ENCODE measurements at regions not wholly inside any gene's neighbourhood (a gene's known extent, or its start where the extent isn't known, plus 50 kb on each side); places are given as distances from the start of the nearest gene placed in this dataset.

GRCh38 chr1:73096841-73097240, 814.5 kb upstream of the NEGR1 start:
- TF ChIP-seq CTCF (conservative IDR thresholded peaks at IDR 0.05) (no peak), EZH2 (IDR thresholded peaks at IDR 0.05; ENCODE audit: low read depth) (no peak)

Data from PC-9 (cell line).